BE2C (cell line): ENCODE measurements at regions not wholly inside any gene's neighbourhood (a gene's known extent, or its start where the extent isn't known, plus 50 kb on each side); places are given as distances from the start of the nearest gene placed in this dataset.
"Not testable (repeated sequence)": the region's sequence is repeated elsewhere in the genome, so short reads cannot be mapped to it uniquely, and the experiment has no call there.

Experiments
- DNase-seq: peaks from one replicate; pipeline ENCODE4 v3.0.0-alpha.2; 2020
- H3K27me3 ChIP-seq: fragments of 250-450 bp; sonication (Bioruptor Pico); 2 replicates; pipeline ENCODE4 v1.5.1; 2020; ENCODE audit warnings: mild to moderate bottlenecking
- H3K36me3 ChIP-seq: fragments of 250-450 bp; sonication (Bioruptor Pico); 2 replicates; pipeline ENCODE4 v1.5.1; 2020; ENCODE audit warnings: mild to moderate bottlenecking
- H3K4me1 ChIP-seq: fragments of 250-450 bp; sonication (Bioruptor Pico); 2 replicates; pipeline ENCODE4 v1.5.1; 2020
- H3K4me3 ChIP-seq: 2 replicates; pipeline ENCODE4 v1.5.1; 2011; ENCODE audit warnings: low read depth, low read length
- H3K9me3 ChIP-seq: fragments of 250-450 bp; sonication (Bioruptor Pico); 2 replicates; pipeline ENCODE4 v1.5.1; 2020
- CTCF ChIP-seq: IDR thresholded peaks from 2 replicates; pipeline ENCODE4 v1.5.1; 2012; ENCODE audit warnings: mild to moderate bottlenecking, low read depth, low read length

- Histone ChIP-seq H3K4me3 (no peak overlapping the region), H3K36me3 (no peaks in the 10 kb centered on the region), H3K27me3 (no peaks in the 10 kb centered on the region), H3K9me3 (no peaks in the 10 kb centered on the region), H3K4me1 (no peaks in the 10 kb centered on the region)
- DNase-seq = no peak
- no peak for TF ChIP-seq CTCF
Observed at GRCh38 chr4:158958489-158959270, 144.2 kb upstream of the RAPGEF2 start.

DNA sequence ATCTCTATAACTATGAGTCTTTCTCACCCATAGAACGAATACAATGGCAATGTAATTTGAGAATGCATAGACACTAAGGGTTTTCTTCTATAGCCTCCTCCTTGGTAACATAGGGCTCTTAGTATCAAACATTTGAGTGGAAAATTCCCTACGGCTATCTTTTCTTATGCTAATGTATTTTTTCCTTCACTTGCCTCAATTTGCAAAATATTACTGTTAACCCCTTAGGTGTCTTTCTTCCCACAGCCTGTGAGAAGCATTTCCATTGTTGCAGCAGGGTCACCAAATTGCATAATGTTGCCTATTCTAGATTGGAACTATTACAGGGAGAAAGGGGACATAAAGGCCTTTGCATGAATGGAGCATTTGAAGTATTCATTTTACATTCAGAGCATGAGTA, 140.5 kb upstream of the RAPGEF2 start:
- H3K4me3 ChIP-seq = no peak overlapping the region
- no peaks in the 10 kb centered on the region for H3K4me1 ChIP-seq
- DNase-seq = no peak
- no peak for TF ChIP-seq CTCF
- no peaks in the 10 kb centered on the region for H3K9me3 ChIP-seq
- no peaks in the 10 kb centered on the region for H3K36me3 ChIP-seq
- no peaks in the 10 kb centered on the region; the same call in 1 of the 2 replicates for H3K27me3 ChIP-seq

DNA sequence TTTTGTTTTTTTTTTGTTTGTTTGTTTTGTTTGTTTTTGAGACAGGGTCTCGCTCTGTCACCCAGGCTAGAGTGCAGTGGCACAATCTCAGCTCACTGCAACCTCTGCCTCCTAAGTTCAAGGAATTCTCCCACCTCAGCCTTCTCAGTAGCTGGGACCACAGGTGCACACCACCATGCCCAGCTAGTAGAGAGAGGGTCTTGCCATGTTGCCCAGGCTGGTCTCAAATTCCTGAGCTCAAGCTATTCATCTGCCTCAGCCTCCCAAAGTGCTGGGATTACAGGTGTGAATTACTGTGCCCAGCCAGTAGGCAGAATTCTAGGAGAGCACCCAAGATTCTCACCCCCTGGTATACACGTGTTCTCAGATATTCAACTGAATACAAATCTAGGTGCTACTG, 139.6 kb upstream of the RAPGEF2 start:
- not testable (repeated sequence) for H3K4me1 ChIP-seq, H3K36me3 ChIP-seq, H3K9me3 ChIP-seq, H3K27me3 ChIP-seq, H3K4me3 ChIP-seq, DNase-seq

GRCh38 chr4:158964114-158964727, 138.7 kb upstream of the RAPGEF2 start:
- DNase-seq = no peak
- no peak for TF ChIP-seq CTCF
- Histone ChIP-seq H3K9me3 (no peaks in the 10 kb centered on the region), H3K4me1 (no peaks in the 10 kb centered on the region), H3K36me3 (no peaks in the 10 kb centered on the region), H3K4me3 (no peak overlapping the region), H3K27me3 (no peaks in the 10 kb centered on the region; the same call in 1 of the 2 replicates)

- Histone ChIP-seq H3K27me3 (no peaks in the 10 kb centered on the region; the same call in 1 of the 2 replicates), H3K36me3 (no peaks in the 10 kb centered on the region), H3K4me1 (no peaks in the 10 kb centered on the region), H3K9me3 (no peaks in the 10 kb centered on the region), H3K4me3 (no peak overlapping the region)
- no peak for TF ChIP-seq CTCF
- no peak for DNase-seq
Observed at GRCh38 chr4:158964728-158965124, 138.2 kb upstream of the RAPGEF2 start.

DNA sequence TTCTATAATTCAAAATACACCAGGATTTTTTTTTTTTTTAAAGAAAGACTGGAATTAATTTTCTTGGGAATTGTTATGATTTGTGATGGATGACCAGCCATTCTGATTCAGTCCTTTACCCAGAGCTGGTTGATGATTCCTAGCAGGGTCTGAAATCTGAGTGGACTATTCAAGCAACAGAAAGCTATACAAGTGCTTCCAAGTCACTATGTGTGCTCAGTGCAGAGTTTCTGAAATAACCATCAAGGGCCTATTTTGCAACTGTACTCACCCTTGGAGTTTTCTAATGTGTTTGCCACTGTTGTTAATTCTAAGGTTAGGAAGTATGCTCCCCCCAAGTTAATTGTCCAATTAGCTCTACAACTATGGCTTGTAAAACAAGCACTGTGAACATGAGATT, 137.7 kb upstream of the RAPGEF2 start:
- H3K9me3 ChIP-seq = no peaks in the 10 kb centered on the region
- no peak for TF ChIP-seq CTCF
- H3K4me1 ChIP-seq = no peaks in the 10 kb centered on the region
- no peak for DNase-seq
- no peaks in the 10 kb centered on the region for H3K36me3 ChIP-seq
- H3K4me3 ChIP-seq = no peak overlapping the region
- H3K27me3 ChIP-seq = no peaks in the 10 kb centered on the region; the same call in 1 of the 2 replicates
